ENCODE measurements at regions not wholly inside any gene's neighbourhood (a gene's known extent, or its start where the extent isn't known, plus 50 kb on each side); places are given as distances from the start of the nearest gene placed in this dataset.
"Not testable (repeated sequence)": the region's sequence is repeated elsewhere in the genome, so short reads cannot be mapped to it uniquely, and the experiment has no call there.

DNA sequence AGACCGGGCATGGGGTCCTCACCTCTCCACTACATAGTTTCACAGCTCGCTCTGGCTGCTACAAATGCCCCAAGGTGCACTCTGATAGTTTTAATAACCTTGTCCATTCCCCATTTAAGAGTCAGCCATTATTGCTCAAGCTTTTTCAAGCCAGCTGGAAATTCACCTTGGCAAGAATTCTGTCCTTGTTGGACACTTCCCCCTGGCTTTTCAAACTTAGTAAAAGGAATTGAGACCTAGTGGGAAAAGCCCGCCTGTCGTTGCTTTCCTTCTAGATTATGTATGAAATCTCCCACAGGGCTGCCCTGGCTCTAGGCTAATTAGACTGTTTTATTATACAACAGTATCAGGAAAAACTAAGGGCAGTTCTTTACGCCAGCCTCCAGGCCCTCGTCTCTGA is 293.7 kb upstream of the GADL1 start:
- no peak for DNase-seq

DNA sequence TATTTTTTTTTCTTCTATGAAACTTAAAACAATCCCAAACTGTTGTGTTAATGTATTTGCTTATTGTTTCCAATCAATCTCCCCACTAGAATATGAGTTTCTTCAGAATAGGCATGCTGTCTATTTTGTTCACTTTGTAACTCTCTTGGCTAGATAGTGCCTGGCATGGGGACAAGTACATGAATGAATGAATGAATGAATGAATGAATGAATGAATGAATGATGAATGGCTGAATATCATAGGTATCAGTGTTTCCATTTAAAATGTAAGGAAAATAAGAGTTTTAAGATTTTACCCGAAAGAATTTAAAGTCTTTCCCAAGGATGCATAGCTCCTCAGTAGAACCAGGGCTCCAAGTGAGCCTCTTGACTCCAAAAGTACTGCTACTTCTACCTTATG is 294.9 kb upstream of the GADL1 start:
- DNase-seq: no peak

DNA sequence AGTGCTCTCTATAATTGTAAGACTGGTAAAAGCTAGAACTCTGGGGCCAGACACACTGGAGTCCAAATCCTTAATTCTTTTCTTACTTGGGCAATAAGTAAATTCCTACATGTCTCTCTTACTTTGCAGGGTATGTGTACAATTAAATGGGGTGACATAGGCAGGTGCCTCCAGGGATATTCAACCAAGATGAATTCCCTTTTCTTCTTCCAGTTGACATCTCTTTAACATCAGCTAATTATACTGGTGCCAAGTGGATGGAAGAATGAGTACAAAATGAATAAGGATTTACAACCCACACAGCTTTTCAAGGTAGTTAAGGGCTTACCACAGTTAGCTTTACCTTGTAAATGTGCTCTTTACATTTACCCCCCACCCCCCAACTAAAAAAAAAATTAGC is 295.5 kb upstream of the GADL1 start:
- no peak for DNase-seq

DNA sequence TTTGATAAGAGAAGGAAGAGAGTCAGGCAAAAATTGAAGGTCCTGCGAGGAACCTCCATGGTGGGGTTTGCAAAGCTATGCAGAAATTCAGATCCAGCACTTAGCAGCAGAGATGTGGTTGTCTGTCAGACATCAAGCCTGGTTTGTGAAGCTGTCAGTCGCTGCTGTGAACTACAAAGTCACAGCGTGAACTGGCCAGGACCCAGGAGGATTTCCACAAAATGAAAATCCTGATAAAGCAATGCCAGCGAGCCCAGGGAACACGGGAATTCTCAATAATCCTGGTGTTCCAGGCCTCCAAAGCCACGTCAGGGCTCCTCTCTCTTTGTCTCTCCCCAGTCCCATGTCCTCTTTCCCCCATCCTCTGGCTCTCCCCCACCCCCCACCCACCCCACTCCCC is 296.9 kb upstream of the GADL1 start:
- no peak for DNase-seq

DNA sequence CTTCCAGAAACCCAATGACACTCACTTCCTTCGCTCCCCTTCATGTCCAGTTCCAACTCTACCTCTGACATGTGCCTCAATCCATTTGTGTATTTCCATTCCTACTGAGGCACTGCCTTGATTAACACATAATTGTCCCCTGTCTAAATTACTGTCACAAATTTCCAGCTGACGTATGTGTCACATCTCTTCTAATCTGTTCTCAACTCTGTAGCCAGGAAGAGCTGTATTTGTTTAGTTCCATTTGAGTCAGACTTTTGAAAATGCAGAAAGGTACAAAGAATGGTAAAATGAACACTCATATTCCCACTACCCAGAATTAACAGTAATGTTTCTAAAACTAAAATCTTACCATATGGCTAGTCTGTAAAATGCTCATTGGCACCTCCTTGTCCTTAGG is 299.0 kb upstream of the GADL1 start:
- no peak for DNase-seq

DNA sequence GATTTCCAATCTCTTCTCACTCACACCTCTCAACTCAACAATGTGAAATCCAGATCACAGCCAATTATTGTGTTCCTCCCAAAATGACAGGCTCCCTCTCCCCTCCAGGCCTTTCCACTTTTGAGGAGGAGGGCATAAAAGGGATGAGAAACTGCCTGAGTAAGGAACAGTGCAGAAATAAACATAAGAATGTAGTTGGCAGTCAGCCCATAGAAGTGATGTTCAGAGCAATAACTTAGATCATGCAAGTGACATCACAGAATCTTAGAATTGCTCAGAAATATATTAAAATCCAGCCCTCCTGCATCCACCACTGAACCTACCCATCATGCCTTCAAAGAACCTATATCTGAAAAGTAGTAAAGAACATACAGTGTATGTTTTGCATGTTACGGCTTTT is 299.4 kb upstream of the GADL1 start:
- DNase-seq: no peak

DNA sequence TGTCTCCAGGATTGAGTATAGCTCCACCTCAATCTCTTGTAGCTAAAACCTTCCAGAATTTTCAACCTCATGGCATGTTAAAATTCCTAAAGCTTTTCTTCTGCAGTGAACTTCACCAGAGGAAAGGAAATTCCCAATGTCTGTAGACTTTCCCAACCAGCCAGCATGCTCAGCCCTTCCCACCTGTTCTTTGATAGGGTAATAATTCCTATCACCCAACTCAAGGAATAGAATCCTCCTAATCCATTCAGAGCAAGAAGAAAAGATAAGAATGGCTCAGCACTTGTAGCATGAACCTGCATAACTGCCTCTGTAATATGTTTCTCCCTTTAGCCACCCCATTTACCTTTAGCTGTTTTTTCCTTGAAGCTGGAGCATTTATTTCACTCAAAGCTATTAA is 301.8 kb upstream of the GADL1 start:
- DNase-seq: no peak

DNA sequence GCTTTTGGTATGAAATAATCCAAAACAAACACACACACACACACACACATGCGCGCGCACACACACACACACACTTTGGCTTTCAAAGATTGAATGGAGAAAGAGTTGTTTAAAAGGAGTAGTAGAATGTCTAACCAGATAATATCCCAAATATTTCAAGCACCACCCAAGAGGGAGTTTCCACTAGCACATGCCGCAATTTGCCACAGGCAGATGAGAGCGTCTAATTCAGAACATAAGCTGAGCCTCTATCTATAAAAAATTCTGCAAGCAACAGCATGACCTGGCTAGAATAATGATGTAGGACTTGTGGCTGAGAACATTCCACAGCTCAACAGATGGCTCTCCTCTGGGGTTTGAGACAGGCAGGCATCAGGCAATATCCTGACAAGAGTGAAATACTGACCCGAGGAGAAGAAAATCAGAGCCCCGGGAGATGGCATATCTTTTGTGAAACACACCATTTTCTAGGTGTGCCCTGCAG is 302.5 kb upstream of the GADL1 start:
- DNase-seq: no peak

DNA sequence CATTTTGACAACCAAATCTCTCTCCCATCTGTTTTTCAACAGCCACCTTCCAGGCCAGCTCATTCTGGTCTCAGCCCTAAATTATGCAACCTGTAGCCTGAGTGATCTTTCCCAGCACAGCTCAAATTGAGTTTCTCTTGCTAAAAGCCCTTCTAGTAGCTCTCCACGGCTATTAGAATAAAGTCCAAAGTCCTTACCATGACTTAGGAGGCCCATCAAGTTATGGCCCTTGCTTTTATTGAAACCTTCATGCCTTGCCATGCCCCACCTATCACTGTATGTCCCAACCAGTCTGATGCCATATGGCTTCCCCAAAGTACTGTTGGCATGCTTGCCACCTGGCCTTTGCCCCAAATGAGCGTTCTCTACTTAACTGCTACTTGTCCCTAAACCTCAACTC is 303.5 kb upstream of the GADL1 start:
- DNase-seq: no peak

DNA sequence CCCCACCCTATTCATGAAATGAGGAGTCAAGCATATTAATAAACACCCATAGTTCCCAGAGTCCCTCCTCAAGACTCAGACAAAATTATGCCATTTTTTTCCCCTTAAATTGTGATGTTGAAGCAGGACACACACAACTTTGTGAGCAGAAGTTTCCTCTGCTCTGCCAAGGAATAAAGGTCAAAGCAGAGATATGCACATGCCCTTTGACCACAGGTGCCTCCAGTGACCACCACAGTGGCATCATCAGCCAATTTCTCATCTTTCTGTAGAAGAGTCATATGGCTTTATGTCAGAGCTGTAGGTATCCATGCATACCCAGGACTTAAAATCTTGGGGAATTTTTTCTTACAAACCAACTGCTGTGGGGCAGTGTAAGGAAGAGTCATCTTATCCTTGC is 304.4 kb upstream of the GADL1 start:
- DNase-seq: no peak

DNA sequence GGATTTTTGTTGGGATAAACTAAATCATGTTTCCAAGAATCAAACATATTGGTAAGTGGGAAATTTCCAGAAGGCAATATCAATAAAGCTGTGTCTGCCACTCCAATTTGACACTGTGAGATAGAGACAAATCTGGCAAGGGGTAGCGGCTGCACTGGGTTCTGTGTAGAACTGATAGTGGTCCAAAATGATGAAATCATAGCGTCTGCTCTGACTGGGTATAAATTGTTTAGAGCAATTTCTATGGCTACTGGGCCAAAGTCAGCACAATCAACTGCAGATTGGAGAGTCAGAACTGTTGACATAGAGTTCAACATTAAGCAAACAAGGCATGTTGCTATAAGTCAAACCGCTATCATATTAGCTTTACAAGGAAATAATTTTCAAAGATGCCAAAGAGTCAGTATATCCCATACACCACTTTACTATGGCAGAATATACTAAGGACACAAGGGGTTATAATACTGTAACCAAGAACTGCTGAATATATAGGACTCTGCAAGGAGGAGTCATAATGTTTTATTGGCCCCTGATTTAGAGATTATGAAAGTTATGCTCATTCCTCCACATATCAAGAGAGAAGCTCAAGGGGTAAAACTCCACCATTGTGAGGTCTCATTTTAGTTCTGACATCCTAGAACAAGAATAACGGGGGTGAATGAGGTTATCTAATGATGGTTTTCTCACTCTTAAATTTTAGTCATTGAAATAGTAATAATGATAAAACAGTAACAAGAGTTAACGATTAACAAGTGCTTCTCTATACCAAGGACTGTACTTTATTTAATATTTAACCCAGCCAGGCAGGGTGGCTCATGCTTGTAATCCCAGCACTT is 309.7 kb upstream of the GADL1 start:
- no peak for DNase-seq

DNA sequence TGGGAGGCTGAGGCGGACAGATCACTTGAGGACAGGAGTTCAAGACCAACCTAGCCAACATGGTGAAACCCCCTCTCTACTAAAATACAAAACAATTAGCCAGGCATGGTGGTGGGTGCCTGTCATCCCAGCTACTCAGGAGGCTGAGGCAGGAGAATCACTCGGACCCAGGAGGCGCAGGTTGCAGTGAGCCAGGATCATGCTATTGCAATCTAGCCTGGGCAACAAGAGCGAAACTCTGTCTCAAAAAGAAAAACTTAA is 310.3 kb upstream of the GADL1 start:
- not testable (repeated sequence) for DNase-seq

DNA sequence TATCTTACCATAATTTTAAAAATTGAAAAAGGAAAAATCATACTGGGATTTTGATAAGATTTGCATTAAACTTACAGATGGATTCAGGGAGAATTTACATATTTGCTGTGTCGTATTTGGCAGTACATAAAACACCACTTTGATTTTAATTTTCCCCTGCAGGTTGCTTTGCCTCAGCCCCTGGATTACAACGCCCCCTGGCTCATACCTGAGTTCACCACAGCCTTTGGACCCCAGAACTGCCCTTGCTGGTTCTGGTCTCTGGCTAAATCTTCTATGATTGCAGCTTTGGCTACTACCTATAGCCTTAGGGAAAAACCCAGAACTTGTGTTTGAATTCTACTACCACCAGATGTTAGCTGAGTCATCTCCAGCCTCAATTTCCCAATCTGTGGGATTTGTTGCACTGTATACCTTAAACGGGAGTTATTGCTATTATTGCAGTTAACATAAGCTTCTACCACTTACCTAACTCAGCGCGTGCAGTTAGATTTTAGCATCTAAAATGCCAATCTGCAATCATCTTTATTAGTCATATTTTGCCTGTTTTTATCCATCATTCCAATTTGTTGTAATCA is 315.7 kb upstream of the GADL1 start:
- no peak for DNase-seq

DNA sequence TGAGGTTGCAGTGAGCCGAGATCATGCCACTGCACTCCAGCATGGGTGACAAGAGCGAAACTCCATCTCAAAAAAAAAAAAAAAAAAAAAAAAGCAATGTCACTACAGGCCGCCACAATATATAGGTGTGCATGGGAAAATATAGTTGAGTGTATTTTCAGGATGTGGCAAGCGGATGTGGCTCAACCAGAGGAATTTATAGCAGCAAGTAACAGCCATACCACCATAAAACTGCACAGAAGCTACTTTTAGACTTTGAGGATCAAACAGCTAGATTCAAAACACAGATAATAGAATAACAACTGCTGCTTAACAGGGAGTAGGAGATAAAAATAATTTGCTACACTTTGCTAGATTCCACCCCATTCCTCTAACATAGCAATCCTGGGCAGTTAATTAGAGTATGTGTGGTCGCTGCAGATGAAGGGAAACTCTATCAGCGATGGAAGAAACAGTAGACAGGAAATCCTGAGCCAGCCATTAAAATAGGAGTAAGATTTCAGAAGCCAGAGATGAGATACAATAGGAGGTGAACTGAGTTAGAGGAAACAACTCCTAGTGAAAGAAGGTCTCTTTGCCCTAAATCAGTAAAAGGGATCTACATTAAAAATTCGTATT is 318.7 kb upstream of the STT3B start:
- no peak for DNase-seq

DNA sequence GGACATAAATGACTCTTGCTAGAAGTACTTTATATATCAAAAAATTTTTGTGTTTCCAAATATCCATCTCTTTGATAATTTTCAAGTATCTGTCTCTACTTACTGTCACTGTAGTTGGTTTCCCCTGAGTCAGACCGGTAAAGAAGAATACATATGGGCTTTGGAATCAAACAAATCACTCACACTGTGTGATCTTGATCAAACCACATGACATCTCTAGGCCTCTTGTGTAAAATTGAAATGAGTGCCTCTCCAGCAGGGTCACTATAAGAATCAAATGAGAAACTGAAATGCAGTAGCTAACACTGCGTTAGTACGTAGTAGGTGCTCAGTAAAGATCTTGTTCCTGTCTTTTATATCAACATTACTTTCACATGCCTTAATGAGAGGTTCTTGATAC is 314.6 kb upstream of the STT3B start:
- no peak for DNase-seq

DNA sequence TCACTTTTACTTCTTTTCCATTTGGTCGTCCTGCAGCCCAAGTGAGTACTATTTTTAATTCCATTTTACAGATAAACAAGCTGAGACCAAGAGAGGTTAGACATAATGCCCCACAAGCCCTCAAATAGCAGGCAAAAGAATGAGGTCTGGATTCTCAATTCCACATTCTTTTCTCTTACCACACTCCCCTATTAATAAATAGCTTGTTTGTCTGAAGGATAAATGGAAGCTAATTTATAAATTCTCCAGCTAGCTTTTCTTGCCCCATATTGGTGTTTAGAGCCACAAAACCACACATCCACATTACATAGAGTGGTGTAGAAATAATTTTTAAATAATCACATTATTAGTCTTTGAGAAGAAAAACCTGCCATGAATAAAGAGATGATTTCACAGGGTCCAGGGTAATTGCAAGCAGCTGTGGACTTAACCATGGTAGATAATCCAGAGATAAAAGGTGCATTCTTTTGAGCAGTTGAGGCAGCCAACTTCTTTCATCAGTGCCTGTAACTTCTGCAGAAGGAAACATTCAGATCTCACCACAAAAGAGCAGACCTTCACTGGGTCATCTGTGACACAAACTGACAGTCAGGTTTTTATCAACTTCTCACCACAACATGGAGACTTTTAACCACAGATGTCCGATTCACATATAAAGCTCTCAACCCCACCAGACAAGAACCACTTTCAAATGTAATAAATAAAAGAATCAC is 313.4 kb upstream of the STT3B start:
- no peak for DNase-seq

DNA sequence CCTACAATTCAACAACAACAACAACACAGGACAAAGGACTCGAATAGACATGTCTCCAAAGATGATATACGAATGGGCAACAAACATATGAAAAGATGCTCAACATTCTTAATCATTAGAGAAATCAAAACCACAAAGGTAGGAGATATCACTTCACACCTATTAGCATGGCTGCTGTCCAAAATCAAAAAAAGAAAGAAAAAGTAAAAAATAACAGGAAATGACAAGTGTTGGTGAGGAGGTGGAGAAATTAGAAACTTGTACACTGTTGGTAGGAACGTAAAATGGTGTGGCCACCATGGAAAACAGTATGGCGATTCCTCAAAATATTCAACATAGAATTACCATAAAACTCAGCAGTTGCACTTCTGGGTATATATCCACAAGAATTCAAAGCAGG is 312.3 kb upstream of the STT3B start:
- no peak for DNase-seq

DNA sequence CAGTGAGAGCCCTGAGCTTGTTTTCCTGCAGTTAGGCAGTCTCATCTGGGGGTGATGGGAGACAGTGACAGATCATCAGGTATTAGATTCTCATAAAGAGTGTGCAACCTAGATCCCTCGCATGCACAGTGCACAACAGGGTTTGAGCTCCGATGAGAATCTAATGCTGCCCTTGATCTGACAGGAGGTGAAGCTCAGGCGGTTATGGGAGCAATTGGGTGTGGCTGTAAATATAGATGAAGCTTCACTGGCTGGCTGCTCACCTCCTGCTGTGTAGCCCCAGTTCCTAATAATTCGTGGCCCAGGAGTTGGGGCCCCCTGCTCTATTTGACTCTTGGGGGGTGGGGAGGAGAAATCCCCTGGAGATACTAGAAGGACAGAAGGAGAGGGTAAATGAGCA is 309.4 kb upstream of the STT3B start:
- DNase-seq: no peak

DNA sequence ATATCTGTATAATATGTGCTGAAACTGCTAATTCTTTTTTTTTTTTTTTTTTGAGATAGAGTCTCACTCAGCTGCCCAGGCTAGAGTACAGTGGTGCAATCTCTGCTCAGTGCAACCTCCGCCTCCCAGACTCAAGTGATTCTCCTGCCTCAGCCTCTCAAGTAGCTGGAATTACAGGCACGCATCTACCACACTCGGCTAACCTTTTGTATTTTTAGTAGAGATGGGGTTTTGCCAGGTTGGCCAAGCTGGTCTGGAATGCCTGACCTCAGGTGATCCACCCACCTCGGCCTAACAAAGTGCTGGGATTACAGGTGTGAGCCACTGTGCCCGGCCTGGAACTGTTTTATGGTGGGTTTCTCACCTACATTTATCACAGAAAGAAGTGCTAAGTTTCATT is 307.8 kb upstream of the STT3B start:
- DNase-seq: no peak

DNA sequence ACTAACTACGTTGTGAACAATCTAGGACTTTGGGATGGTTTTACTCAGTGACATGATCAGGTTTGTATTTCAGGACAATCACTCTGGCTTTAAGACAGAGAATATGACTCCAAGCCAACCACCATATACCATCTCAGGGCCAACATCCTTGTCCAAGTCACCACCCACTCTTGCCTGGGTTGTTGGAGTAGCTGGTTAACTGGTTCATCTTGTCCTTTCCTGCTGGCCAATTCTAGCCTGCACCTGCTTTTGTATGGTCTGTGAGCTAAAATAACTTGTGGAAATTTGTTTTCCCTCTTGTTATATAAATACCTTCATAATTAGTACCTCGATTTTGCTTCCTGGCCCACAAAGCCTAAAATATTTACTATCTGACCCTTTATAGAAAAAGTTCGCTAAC is 306.8 kb upstream of the STT3B start:
- no peak for DNase-seq

DNA sequence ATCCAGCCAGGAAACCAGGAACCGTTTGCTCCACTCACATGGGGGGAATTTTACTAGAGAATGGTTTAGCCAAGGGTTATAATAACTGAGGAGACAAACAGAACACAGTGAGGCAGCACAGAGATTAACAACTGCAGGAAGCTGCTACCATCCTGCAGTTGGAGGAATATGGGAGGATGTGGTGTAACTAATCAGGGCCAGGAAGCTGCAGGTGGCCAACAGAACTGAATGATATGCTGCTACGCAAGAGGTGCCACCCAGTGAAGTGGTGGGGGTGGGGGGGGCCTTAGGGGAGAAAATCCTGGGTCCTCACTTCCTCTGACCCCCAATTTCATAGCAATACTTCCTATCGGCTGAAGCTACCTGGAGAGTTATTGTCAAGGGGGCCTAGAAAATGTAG is 306.4 kb upstream of the STT3B start:
- no peak for DNase-seq

DNA sequence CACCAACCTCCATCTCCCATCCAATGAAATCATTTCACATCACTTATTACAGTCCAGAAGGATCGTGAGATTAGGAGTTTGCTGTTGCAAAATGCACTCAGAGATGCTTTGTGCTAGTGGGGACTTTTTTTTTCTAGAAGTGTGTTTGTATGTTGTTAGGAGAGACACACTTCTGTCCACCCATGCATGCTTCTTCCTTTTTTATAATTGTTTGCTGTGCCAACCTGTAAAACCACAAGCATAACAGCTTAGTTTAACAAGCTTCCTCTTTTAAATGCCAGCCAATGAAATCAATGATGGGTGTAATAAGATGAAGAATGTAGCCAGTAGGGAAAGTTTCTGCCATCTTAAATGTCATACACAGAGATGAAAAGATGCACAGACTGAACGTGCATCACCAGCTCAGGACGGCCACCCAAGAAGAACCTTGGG is 305.6 kb upstream of the STT3B start:
- DNase-seq: no peak

DNA sequence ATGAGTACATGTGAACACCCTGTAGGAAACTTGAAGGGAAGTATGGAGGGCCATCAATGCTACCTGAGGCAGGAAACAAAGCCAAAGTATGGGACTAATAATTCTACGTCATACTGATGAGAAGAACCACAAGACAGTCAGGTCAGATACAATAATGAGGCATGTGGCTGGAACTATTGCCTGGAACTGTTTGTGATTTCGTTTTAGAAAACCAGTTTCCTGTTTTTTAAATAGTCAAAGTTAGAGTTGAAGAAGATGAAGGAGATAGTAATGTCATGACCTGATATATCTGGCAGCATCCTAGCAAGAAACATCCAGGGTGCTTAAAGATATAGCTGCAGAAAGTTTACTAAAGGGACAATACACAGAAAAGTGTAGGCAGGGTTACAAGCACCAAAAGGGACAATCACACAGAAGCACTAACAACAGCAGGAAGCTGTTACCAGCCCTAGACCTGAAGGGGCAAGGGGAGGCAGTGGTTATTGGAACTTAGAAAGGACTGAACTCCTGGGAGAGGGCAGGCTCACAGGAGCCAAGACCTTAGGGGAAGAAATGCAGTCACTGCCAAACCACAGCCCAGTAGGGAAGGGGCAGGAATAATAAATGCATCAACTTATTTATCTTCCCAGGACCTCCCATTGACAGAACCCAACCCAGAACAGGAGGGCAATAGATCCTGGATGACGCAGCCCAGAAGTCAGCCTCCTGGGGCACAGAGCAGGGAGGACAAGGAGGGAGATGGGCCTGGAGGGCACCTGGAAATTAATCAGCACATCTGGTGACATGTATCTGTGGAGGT is 302.1 kb upstream of the STT3B start:
- no peak for DNase-seq

Data from activated CD8-positive, alpha-beta memory T cell treated with anti-CD3 and anti-CD28 coated beads for 24 hours (primary cell).